Stimulated activated CD4-positive, alpha-beta T cell treated with anti-CD3 and anti-CD28 coated beads, Interleukin-15, amount 100 ng/mL, for 48 hours (primary cell): ENCODE measurements at regions not wholly inside any gene's neighbourhood (a gene's known extent, or its start where the extent isn't known, plus 50 kb on each side); places are given as distances from the start of the nearest gene placed in this dataset.

Source experiments
- DNase-seq, 2 donors: peaks; one replicate each; pipeline ENCODE4 v3.0.0-alpha.2; 2020; ENCODE audit warnings: low read depth in 2 of 2

DNA sequence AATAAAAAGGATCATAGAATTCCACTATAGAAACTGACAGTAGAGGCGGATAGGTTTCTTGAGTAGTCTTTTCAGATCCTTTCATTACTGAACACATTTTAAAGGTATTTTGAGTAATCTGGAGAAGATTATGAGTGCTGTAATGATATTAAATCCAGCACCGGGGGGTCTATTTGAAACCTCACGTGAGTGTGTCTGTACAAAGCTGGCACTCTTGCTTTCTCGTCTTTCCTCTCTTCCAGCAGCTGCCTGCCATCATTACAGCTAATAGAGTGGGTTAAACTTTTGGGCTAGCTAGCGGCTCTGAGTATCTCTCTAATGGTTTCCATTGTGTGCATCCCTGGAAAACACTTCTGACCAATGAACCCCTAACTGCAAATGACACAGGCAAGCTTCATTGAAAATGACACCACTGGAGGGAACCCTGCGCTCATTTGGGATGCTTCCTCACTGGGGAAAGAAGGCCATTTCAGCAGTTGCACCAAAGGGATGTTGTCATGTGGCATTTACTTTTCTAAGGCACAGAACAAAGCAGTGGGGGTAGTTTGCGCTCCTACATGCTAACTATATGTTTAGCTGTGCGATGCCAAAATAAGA lies 101.0 kb downstream of the HRH4 start:
- DNase-seq, result no peak

DNA sequence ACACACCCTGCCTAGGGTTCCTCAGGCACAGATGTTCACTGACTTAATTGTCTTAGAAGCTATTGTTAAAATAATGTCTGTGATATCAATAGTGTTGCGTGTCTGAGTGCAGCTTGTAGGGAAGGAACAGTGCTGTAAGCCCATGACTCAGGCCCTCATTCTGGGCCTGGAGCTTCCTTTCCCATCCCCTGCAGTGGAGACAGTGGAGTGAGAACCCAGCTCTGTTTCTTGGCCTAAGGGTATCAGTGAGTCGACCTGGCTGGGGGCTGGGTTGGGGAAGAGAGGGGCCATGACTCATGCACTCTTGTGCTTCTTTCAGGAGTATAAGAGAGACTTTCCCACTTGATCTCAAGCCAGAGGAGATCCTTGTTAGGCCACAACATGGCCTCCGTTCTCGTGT lies 106.8 kb downstream of the HRH4 start:
- DNase-seq, result no peak

- DNase-seq, result no peak
Observed at GRCh38 chr18:24570716-24571115, 110.3 kb downstream of the HRH4 start.

DNA sequence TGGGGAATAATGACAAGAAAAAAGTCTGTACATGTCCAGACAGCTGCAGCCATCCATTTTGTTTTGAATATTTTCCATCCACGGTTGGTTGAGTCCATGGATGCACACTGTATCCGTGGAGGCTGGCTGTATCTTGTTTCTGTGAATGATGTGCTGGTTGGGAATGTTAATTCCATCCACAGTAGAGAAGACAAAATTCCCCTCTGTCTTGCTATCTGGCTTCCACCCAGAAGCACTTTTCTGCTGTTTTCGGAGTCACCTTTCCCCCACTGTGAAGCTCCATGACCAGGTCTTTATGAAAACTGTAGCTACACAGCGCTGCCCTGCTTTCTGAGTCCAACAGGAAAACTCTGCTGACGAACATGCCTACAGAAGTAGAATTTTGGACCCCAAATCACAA lies 122.3 kb downstream of the HRH4 start:
- no peak for DNase-seq

DNA sequence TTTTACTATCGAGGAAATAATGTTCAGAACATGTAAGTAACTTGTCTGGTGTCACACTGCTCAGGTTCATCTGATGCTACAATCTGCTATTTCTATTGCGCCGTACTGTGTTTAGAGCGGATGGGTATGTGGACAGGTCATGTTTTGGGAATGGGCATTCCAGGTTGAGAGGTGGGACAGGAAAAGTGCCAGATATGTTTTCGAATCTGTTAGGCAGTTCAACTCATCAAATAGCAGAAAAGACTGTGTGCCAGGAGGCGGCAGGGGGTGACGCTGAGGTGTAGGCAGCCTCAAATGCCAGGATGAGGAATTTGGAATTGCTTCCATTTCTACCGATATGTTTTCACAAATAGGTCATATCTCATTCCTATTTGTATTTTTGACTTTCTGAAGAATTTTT lies 123.8 kb downstream of the HRH4 start:
- no peak for DNase-seq

DNA sequence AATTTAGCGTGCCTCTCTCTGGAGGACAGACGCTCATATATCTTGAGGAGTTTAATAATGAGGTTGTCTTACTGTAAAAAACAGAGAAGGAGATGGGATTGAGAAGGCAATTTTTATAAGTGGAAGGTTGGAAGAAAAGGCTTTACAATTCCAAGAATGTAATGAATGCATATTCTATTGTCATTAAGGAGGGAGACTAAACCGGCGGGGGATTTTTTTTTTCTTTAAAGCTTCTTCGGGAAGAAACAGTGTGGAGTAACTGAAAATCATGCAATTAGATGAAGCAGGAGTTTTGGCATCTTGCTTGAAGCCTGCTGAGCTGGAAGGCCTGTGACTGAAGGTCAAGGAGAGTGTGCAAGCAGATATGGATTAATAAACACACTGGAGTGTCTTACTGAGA lies 124.4 kb downstream of the HRH4 start:
- DNase-seq, result no peak

DNA sequence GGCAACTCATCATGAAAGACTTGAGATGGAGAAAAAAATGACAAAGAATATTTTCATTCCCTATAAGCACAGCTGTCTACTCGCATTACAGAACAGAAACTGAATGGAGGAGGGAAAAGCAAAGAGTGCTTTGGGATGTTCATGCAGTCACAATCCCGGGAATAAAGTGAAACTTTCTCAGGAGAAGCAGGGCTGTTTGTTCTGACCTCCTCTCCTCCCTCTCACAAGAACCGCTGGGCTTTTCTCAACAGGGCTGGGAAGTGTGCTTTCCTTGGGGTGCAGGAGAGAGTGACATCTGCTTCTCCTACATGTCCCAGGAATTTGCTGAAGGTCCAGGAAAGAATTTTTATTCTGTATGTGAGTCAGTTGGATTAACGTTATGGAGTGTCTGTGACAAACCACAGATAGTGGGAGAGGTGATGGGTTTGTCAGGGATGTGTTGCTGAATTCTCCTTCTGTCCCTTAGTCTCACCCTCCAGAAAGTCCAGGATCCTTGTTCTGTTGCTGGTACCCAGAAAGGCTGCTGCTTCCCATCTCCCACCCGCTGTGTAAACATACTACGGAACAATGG lies 125.6 kb downstream of the HRH4 start:
- DNase-seq, result no peak

DNA sequence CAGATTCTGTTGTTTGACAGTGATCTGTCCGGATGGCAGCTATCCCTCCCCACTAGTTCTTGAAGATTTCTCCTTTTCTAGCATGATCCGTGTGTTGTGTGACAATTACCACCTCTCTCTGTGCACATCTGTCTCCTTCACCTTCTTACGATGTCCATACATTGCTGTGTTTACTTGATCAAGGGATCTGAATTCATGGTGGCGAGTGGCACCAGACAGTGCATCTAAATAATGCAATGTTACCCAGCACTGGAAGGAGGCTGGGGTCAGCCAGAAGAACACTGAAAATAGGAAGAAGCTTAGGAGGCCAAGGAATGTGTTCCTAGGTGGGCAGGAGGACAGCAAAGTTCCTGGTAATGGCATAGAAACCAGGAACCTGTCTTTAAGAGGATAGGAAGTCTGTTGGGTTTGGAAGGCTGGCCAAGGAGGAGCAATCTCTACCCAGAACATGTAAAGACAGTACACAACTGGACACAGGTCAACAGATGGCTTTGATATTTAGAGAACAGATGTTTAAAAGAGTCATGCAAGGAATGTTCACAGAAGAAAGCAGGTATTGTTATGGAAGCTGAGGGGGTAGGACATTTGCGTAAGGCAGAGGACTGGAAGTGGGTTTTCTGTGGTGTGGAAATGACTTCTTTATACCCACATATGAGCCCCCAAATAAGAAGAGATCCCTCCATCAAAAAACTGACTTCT lies 126.4 kb downstream of the HRH4 start:
- no peak for DNase-seq

DNA sequence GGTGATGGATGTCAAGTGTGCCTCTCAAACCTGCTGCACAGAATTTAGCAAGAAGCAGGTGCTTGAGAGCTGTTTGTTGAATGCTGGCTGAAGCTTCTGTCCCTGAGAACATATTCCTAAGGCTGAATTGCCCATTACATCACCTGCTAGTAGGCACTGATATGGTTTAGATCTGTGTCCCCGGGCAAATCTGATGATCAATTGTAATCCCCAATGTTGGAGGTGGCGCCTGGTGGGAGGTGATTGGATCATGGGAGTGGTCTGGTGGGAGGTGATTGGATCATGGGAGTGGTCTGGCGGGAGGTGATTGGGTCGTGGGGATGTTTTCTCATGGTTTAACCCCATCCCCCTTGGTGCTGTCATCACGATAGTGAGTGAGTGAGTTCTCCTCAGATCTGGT lies 128.0 kb downstream of the HRH4 start:
- DNase-seq, result no peak

DNA sequence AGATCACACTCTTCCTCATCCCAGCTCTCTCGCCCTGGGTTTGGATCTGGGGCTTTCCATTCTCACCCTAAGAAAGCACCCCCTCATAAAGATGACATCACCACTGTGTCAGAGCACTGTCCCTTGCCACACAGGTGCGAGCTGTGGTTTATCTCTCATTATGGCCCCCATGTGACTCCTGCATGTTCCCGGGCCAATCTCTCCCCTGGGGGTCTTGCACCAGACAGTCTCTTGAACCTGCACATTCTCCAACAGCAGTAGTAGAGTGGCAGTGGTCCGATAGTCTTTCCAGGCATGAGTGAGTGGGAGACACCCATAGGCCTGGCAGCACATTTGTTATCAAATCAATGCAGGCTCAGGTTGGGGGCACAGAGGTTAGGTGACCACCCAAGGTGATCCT lies 130.5 kb downstream of the HRH4 start:
- DNase-seq, result no peak

- no peak for DNase-seq
Observed at GRCh38 chr18:24593401-24593800, 133.0 kb downstream of the HRH4 start.

DNA sequence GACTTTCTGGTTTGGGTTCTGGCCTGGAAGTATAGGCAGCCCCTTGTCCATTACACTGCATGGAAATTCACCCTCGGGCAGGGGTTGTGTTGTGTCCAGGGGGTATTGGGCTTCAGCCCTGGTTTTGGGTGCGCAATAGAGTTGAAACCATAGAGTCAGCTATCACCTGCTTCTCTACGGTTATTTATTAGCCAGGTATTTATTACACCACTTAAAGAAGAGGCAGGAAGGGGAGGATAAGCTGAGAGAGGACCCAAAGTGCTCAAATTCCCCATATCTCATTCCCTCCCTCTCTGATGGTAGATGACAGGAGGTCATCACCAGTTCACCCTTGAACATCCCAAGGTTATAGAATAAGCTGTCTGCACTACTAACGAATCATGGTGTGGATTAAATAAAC lies 133.4 kb downstream of the HRH4 start:
- no peak for DNase-seq

DNA sequence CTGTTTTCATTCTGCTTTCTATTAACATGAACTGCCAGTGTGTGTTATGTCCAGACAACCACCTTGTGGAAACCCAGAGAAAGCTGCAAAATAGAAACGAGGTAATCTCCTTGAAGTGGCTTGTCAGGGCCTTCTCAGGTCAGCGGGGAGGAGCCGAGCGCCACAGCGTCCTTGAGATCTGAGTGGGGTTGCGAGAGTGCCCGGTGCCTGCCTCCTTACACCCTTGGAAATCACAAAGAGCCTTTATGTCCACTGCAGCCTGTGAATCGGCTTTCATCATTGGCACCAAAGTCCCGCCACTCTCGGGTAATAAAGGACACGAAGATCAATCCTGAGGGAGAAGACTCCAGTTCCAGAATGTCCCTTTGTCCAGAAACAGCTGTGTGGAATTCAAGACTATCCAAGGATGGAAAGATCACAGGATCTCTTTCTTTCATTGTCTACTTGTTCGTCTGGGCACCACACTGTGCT lies 135.2 kb downstream of the HRH4 start:
- DNase-seq, result no peak

- DNase-seq, result no peak
Observed at GRCh38 chr18:24600076-24600654, 139.7 kb downstream of the HRH4 start.

- DNase-seq, result no peak
Observed at GRCh38 chr18:24601585-24601984, 141.1 kb downstream of the HRH4 start.

DNA sequence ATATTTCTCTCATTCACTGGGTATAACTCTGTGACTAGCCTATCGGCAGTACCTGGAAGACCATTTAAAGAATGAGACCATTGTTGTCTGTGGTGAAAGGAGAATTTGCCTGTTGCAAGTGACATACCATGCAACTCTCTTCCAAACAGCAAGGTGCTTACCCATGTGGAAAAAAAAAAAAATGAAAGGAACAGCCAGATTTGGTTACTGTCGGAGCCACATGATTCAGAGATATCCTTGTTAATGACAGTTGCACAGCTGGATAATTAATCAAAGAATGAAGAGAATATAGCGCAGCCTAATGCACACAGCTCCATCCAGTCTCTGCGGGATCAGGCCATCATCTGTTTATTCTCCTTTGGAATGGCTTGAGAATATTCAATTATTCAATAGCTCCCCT lies 141.8 kb downstream of the HRH4 start:
- no peak for DNase-seq

- no peak for DNase-seq
Observed at GRCh38 chr18:24603151-24603550, 142.7 kb downstream of the HRH4 start.

DNA sequence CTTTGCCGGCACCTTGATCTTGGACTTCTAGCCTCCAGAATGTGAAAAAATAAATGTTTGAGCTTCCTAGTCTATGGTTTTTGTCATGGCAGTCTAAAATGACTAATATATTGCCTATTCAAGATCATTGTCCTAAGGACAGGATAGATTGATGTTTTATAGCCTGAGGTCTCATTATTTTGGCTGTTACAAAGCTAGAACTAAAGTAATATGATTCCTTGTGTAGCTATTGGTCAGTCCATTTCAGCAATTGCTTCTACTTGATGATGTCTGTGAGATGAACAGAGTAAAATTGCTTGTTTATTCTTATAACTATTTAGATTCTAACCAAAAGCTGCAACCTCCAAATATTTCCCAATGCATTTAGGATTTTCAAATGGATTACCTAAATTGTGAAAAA lies 145.0 kb downstream of the HRH4 start:
- no peak for DNase-seq

- DNase-seq, result no peak
Observed at GRCh38 chr18:24609254-24609653, 148.8 kb downstream of the HRH4 start.

GRCh38 chr18:24611075-24611474 lies 150.6 kb downstream of the HRH4 start:
- DNase-seq, result no peak

- no peak for DNase-seq
Observed at GRCh38 chr18:24613896-24614640, 153.6 kb downstream of the HRH4 start.

- no peak for DNase-seq
Observed at GRCh38 chr18:24616653-24617052, 156.2 kb downstream of the HRH4 start.
